ENCODE measurements at regions not wholly inside any gene's neighbourhood (a gene's known extent, or its start where the extent isn't known, plus 50 kb on each side); places are given as distances from the start of the nearest gene placed in this dataset.

GRCh38 chr10:121290674-121291073 lies 307.6 kb downstream of the FGFR2 start:
- TF ChIP-seq, protein P1, sequence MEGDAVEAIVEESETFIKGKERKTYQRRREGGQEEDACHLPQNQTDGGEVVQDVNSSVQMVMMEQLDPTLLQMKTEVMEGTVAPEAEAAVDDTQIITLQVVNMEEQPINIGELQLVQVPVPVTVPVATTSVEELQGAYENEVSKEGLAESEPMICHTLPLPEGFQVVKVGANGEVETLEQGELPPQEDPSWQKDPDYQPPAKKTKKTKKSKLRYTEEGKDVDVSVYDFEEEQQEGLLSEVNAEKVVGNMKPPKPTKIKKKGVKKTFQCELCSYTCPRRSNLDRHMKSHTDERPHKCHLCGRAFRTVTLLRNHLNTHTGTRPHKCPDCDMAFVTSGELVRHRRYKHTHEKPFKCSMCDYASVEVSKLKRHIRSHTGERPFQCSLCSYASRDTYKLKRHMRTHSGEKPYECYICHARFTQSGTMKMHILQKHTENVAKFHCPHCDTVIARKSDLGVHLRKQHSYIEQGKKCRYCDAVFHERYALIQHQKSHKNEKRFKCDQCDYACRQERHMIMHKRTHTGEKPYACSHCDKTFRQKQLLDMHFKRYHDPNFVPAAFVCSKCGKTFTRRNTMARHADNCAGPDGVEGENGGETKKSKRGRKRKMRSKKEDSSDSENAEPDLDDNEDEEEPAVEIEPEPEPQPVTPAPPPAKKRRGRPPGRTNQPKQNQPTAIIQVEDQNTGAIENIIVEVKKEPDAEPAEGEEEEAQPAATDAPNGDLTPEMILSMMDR (IDR thresholded peaks at IDR 0.05; ENCODE audit: low read length), result no peak
- TF ChIP-seq EZH2 (IDR thresholded peaks at IDR 0.05; ENCODE audit: borderline replicate concordance, low read length), result no peak
